GM12874 (cell line): ENCODE measurements at regions not wholly inside any gene's neighbourhood (a gene's known extent, or its start where the extent isn't known, plus 50 kb on each side); places are given as distances from the start of the nearest gene placed in this dataset.

Experiments used
- CTCF ChIP-seq: IDR thresholded peaks from 2 replicates; pipeline ENCODE4 v1.5.1; 2011; ENCODE audit warnings: low read depth, mild to moderate bottlenecking, control low read depth, low read length, moderate library complexity; ENCODE audit not compliant: insufficient read depth

- no peak for TF ChIP-seq CTCF
Measured at GRCh38 chr15:93384886-93385285, 295.9 kb upstream of the RGMA start.

GRCh38 chr15:93382200-93382820 lies 293.3 kb upstream of the RGMA start:
- no peak for TF ChIP-seq CTCF

- TF ChIP-seq CTCF, result no peak
Measured at GRCh38 chr15:93378558-93378957, 289.5 kb upstream of the RGMA start.

GRCh38 chr15:93372865-93373223 lies 283.8 kb upstream of the RGMA start:
- no peak for TF ChIP-seq CTCF

GRCh38 chr15:93372208-93372864 lies 283.3 kb upstream of the RGMA start:
- TF ChIP-seq CTCF, result no peak

GRCh38 chr15:93366387-93367100 lies 277.5 kb upstream of the RGMA start:
- no peak for TF ChIP-seq CTCF

GRCh38 chr15:93362821-93363220 lies 273.8 kb upstream of the RGMA start:
- TF ChIP-seq CTCF, result no peak
